Pulmonary artery endothelial cell (primary cell): ENCODE measurements at regions not wholly inside any gene's neighbourhood (a gene's known extent, or its start where the extent isn't known, plus 50 kb on each side); places are given as distances from the start of the nearest gene placed in this dataset.

Experiments
- DNase-seq: peaks from one replicate; pipeline ENCODE4 v3.0.0-alpha.2; 2011; ENCODE audit warnings: low read depth, low spot score

DNA sequence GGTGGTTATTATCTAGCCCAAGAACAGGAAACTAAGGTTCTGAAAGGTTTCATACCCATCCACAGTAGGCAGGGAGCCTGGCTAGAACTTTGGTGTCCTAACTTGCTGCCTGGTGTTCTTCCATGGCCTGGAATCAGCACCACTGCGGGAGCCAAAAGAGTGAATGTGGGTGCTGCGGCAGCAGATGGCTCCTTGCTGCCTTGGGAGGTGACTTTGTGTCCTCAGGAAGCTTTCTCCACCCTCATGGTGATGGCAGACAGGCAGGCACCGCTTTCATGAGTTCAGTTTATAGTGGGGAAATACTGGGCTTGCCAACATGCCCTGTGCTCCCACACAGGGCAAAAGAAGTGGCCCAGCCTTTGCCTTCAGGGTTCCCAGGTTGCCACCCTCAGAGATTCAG, 385.2 kb downstream of the BCL11A start:
- no peak for DNase-seq

DNA sequence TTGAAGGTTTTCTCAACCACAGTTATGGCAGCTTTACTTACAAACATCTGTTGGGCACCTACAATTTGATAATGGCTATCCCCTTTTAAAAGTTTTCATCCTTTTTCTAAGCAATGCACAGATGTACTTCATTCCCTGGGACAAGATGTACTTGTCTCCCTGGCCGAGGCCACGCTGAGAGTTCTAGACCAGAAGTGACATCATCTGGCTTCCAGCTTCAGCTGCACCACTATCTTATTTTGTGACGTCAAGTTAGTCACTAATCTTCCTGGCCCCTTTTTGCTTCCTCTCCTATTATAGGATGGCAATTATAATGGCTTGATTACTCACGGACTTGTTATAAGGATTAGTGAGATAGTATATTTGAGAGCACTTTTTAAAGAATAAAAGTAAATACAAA, 386.4 kb downstream of the BCL11A start:
- DNase-seq: no peak

DNA sequence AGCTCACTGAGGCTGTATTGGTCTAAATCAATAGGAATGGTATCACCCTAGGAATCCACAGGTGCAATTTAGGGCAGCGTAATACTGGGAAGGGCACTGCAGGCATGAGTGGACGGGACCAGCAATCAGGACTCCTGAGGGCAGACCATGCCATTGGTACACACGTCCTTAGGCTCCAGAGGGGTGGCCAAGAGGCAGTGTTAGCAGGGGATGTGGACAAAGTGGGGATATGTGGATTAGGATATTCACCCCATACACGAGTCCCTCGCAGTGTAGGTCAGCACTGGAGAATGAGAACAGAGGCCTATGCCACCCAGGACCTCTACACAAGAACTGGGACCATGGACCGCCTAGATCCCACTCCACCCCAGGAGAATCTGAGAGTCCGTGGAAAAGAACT, 389.8 kb downstream of the BCL11A start:
- no peak for DNase-seq

DNA sequence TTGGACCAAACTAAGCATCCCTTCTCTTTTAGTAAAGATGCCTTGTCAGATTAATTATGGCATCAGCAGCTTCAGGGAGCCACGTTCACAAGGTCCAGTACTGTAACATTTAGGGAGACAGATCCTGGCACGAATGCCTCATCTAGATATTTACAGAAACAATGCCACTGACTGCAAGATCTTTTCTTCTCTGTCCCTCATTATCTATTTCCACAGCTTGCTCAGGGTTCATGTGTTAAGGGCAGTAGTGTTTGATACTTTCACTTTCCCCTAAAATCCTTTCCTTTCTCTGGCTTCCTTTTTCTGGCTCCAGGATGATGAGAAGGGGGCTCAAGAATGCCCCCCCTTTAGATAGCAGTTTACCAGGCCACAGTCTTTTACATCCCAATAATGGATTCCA, 393.9 kb downstream of the BCL11A start:
- DNase-seq: no peak

DNA sequence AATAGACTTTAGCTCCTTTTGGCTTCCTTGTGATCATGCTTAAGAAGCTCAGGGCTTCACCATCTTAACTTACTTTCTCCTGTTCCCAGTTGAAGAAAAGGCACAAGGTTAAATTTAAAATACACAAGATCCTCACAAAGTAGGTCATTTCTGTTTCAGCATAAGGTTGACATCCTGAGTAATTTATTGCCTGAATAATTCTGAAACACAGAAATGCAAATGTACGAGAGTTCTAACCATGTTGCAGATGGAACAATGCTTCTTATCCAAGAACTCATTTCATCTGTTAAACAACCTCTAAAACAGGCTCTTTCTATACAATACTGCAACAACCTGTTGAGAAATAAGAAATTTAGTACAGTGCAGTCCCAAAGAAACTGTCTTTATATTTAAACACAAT, 395.2 kb downstream of the BCL11A start:
- no peak for DNase-seq

DNA sequence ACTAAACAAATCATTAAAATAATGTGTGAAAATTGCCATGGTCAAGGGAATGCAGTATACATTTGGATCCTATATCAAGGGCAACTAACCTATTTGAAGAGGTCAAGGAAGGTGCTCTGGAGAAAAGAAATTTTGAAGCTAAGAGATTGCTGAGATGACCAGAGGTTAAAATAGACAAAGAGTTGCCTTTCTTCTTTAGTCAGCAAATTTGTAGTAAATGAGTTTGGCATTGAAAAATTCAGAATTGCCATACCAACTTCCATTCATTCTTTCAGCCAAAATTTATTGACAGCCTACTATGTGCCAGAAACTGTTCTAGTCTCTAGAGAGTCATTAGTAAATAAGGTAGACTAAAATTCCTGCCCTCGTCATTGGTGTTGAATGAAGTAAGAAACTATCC, 396.2 kb downstream of the BCL11A start:
- DNase-seq: no peak

DNA sequence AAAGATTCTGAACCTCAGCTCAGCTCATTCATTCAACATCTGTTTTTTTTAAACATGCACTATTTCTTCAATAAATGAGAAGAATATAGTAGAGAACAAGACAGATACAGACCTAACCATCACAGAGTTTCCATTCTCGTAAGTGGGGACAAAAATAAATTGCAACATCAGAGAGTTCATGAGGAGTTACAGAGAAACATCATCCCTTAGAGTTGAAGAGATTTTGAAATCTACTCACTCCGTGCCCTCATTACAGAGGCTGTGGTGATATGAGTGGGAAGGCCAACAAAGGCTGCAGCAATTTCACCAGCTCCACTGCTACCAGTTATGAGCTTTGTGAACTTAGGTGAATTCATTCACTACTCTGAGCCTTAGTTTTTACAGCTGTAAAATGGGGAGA, 399.3 kb downstream of the BCL11A start:
- DNase-seq: no peak

DNA sequence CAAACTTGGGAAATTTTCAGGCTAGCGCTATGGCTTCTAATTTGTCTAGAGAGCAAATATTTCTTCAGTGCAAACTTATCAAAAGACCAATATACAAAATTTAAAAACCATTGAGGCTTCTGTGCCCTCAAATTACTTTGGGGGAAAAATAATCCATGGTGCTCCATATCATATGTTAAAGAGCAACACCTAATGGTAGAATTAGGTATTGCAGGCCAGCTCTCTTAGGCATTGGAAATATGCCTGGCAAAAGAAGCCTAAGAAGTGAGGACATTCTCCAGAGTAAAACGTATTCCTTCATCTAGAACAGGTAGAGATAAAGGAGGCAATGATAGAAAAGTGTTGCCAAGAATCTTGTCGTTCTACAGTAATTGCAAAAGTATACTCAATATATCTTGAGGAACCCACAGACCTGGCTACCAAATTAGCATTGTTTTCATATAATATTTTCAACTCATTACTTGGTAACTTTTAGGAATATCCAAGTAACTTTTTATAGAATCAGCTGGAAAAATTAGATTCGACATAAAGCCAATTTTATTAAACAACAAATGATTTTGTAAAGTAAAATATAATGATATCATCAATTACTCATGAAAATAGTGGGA, 401.1 kb downstream of the BCL11A start:
- no peak for DNase-seq

DNA sequence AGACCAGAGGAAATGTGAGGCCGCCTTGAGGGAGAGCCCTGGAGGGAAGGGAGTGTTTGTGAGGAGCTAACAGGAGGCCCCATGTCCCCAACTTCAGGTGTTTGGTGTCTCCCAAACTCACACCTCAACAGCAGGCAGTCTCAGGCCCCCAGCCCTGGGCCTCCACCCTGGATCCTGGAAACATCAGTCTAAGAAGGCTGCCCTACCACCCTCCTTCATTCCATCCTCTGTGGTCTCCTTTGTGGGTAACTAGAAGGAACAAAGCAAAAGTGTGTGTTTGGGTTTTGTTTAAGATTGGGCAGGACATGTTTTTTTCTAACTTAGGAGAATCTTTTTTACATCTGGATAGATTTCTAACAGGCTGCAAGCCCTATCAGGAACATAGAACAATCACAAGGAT, 404.3 kb downstream of the BCL11A start:
- no peak for DNase-seq

DNA sequence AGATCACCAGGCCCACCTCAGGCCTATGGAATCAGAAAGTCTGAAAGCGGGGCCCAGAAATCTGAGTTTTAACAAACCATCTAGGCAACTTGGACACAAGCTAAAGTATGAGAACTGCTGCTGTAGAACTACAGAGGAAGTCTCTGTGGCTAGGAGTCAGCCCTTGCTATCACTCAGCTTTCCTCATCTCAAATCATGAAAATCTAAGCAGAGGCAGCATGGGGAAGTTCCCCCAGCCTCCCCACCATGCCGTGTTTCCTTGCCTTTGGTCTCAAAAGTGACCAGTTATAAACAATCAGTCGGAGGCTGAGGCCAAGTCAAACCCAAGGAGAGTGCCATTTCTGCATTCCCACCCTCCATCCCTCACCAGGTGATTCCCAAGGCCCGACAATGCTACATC, 404.7 kb downstream of the BCL11A start:
- no peak for DNase-seq

DNA sequence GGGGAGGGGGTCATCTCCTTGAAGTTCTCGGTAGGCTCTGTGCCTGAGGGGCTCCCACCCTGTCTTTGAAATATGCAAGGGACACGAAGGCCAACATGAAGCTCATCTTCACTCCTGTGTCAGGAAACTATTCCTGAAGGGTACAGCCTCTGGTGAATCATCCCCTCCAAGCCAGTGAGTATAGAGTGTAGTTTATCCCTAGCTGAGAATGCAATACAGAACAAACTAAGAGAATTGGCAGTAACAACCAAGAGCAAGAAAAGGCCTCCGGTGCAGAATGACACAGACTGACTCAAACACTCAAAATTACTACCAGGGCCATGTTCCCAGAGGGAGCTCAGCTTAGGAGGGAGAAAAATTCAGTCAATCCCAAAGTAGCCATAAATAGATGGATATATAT, 413.3 kb downstream of the BCL11A start:
- DNase-seq: no peak

DNA sequence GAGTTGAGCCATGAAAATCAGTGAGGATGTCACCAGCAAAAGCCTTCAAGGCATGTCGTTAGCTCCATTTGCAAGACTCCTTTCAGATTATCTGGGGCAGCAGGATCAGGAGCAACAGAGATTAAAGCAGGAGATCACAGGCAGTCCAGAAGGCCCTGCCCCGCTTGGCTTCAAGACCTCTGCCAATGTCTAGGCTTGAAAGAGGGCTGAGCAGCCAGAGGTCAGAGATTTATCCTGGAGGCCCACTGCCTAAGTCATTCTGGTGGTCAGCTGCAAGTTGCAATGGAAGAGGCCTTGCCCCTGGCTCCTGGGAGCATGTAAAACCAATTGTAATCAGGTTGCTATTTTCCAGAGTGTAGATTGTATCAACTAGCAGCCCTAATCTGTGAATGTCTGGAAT, 416.5 kb downstream of the BCL11A start:
- no peak for DNase-seq

DNA sequence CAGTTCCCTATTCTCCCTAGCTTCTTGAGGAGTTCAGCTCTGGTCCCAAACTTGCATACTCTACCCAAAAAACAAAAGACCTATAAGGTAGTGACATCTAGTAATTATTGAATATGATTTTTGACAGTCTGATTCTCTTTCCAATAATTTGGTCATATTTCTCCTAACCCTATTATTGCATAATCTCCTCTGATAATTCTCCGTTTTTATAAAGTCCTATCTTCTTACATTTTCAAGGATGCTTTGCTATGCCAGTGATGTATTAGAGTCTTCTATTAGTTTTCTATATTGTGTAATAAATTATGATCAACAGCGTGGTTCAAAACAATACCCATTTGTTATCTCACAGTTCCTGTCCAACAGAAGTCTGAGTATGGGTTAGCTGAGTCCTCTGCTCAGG, 426.3 kb downstream of the BCL11A start:
- no peak for DNase-seq

DNA sequence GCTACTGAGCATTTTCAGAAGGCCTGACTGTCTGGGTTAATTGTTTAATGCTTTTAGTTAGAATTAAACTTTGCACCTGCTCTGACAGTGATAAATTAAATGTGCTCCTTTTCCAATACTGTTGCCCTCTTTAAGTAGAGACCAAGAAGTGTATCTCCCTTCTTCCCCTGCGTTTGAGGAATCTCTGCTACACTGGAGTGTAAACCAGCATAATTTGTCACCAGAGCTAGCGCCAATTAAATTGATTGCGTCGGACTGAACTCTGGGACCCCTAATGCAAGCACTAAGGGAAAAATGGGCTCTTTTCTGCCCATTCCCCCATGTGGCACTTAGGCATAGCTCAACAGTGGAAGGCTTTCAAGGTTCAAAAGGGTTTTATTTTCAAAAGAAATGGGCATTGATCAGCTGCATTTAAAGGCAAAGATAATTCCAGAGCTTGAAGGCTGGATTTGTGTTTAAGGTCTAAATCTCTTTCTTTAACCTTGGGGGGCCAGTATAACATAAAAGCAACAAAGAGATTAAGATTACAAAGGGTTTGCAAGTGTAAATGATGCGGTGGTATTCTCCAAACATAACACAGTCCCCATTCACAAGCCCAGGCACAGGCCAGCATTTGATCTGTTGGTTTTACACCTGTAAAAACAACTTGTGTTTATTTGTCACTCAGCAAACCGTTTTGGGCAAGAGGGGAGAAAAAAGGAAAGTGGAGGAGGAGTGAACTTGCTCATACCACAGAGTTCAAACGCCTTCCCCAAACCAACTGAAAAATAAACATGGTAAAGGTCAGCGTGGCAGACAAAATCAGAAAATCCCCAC, 427.6 kb downstream of the BCL11A start:
- no peak for DNase-seq

DNA sequence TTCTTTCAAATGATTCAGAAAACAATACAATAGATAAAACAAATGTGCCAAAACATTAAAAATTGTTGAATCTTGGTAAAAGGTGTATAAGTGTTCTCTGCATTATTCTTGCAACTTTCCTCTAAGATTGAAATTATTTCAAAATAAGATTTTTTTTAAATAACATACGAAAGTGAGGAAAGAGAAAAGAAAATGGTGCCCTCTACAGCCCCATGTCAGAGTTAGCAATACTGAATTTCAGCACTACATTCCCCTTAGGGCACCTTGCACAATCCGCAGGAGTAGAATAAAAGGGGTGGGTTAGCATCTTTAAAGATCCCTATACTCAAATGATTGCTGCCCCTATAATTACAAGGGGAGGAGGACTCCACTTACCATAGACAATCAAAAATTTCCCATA, 433.7 kb downstream of the BCL11A start:
- no peak for DNase-seq

DNA sequence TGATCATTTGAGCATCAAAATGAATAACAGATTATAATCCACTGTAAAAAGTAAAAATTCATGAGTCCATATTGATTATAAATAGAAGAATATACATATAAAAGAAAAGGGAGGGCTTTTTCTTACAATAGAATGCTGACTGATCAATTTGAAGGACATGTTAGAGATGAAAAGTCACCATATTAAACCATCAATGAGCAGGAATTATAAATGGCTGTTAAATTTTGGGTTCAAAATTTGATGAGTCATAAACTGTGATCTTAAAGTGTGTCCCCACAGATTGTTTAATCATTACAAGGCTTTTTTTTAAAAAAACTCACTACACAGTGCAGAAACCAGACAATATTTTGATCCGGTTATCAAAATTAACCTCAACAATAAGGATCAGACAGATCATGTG, 434.5 kb downstream of the BCL11A start:
- no peak for DNase-seq

DNA sequence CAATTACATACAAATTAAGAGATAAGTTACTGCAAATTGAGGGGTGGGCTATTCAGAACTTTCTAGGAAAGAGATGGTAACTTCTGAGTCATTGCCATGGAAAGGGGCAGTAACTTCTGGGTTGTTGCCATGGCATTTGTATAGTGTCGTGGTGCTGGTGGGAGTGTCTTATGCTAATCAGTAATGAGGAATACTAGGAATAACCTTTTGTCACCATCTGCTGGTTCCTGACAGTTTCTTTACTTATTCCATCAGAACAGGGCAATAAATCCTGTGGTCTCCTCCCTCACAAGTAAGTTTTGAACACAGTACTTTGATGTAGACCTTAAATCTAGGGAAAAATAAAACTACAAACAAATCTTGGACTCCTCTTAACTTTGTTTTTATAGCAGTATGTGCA, 435.4 kb downstream of the BCL11A start:
- DNase-seq: no peak

DNA sequence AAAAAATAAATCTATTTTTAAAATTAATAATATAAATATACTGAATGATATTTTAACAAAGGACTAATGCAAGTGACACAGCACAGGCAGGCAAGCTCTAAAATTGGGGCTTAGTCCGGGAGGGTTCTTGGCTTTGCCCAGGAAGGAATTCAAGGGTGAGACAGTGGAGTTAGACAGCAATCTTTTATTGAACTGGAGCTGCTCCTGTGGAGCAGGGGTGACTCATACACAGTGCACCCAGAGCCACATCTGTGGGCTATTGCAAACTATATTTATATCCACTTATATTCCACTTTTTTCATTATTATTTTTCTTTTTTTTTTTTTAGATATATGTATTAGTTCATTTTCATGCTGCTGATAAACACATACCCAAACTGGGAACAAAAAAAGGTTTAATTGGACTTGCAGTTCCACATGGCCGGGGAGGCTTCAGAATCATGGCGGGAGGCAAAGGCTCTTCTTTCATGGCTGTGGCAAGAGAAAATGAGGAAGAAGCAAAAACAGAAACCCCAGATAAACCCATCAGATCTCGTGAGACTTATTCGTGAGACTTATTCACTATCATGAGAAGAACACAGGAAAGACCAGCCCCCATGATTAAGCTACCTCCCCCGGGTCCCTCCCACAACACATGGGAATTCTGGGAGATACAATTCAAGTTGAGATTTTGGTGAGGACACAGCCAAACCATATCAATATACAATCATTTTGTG, 437.1 kb downstream of the BCL11A start:
- DNase-seq: no peak

DNA sequence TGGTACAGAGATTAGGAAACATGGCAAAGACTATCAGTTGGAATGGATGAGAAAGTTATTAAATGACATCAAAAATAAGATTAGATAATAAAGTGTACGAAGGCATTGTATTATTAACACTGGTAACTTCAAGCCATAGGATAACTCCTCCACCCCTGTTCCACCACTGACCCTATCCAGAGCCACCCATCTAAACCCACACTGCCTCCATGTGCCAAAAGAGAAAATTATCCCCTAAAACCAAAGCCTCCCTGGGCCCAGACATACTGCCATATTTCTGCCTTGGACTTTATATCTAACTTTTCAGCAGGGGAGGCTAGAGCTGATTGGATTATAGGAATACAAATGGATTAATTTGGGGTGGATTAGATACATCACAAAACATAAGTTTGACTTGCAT, 443.7 kb downstream of the BCL11A start:
- DNase-seq: no peak

DNA sequence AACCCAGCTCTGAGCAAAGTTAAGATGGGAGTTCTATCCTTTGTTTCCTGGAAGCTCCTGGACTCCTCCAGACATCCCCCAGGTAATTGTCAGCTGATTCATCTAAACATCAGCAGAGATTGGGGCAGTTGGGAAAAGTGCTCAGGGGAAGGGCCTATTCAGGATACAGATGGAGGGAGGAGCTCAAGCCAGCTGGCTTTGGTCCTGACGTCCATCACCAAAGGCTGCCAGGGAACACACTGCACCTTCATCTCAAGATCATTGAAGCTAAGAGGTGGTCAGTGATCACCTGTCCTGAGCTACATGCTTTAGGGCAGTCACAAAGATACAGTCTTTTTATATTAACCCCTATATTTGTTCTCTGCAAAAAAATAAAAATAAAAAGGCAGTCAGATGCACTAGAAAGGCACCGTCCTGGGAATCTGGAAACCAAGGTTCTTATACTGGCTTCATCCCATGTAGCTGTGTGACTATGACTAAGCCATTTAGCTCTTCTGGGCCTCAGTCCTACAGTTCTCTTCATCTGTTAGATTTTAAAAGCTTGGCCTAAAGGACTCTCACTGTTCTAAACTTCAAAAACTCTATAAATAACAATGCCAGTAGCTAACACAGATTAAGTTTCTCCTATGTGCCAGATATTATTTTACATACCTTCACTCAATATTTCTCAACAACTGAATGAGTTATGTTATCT, 446.5 kb downstream of the BCL11A start:
- no peak for DNase-seq

DNA sequence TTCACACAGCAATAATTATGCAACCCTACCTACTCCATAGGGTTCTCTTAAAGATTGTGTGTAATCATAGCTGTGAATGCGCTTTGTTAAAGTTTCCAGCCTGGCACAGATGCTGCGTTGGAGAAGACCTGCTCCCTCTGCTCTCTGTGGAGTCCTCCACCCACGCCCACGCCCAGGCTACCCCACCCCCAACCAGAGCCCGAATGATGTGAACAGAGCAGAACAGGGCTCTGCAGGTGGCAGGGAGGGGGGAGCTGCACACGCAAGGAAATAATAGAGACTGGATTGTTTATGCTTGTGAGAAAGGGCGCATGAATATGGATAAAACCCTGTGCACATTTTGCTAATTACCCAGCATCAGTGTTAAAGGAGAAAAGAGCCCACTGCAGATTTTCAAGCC, 447.5 kb downstream of the BCL11A start:
- no peak for DNase-seq
